ENCODE measurements at regions not wholly inside any gene's neighbourhood (a gene's known extent, or its start where the extent isn't known, plus 50 kb on each side); places are given as distances from the start of the nearest gene placed in this dataset.

DNA sequence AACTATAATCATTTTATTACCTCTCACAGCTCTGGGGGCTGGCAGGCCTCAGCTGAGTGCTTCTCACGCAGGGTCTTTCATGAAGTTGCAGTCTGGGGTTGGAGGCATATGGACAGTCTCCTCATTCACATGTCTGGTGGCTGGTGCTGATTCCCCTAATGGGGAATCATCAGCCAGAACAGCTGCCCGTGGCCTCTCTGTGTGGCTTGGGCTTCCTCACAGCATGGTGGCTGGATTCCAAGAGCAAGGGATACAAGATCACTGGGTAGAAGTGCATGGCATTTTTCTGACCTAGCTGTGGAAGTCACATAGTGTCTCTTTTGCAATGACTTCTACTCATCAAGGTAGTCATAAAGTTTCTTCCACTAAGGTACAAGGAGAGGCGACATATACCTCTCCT, 59.0 kb upstream of the LAPTM4A start:
- H3K9me3 ChIP-seq (replicated peaks; ENCODE audit: control insufficient read depth, insufficient read depth, low read depth, low read length) = no peaks in the 10 kb centered on the region
- H3K27ac ChIP-seq (ENCODE audit: extremely low read depth, low read depth, low read length) = no peak overlapping the region
- no peaks in the 10 kb centered on the region for H3K9me1 ChIP-seq (ENCODE audit: control insufficient read depth, insufficient read depth, low read length)
- no peak overlapping the region for H3K4me2 ChIP-seq (ENCODE audit: insufficient read depth, low read length)
- ATAC-seq (no peak), DNase-seq (ENCODE audit: extremely low read depth in 1 of 4, low spot score in 3 of 4) (no peak), FAIRE-seq (no peak)
- H3K36me3 ChIP-seq (ENCODE audit: control insufficient read depth, insufficient read depth, low read length) = no peaks in the 10 kb centered on the region
- peaks cover 3 to 22% of the 10 kb centered on the region in 2 experiments; a peak in 3 of 5 replicates for H3K27me3 ChIP-seq (ENCODE audit: control insufficient read depth in 2 of 2, insufficient read depth in 2 of 2, low read length in 2 of 2)
- H3K79me2 ChIP-seq (ENCODE audit: control insufficient read depth, insufficient read depth, low read length) = no peaks in the 10 kb centered on the region
- no peak overlapping the region for H3K4me3 ChIP-seq
- CTCF ChIA-PET (ENCODE audit: low intra/inter-chr PET ratio) = no interaction called here
- no peak overlapping the region for H3K9ac ChIP-seq (ENCODE audit: insufficient read depth in 1 of 2, low read depth in 2 of 2, low read length in 2 of 2)
- no TSS peak for BruUV-seq (replicated peaks)
- POLR2A ChIA-PET = no interaction called here
- in situ Hi-C loops (cut with MboI) (no loop called here), intact Hi-C loops (cut with micrococcal nuclease) (no loop called here)
- WGBS (ENCODE audit: insufficient coverage, low coverage, missing lambda C conversion rate) = 5% methylated on average over 3 of the region's 3 CpGs
- peaks cover 0 to 6% of the 10 kb centered on the region in 2 experiments; a peak in 4 of 5 replicates for H3K4me1 ChIP-seq (replicated peaks in 1 of 2; ENCODE audit: control insufficient read depth in 2 of 2, insufficient read depth in 2 of 2, low read length in 2 of 2)
- no peak overlapping the region for H2AFZ ChIP-seq (ENCODE audit: low read depth, low read length)
- H4K20me1 ChIP-seq (replicated peaks; ENCODE audit: control insufficient read depth, insufficient read depth, low read length) = no peaks in the 10 kb centered on the region
- TF ChIP-seq TCFL5 (CRISPR knock-in tag; conservative IDR thresholded peaks at IDR 0.05) (no peak), ZNF583 (CRISPR knock-in tag; IDR thresholded peaks at IDR 0.05) (no peak), FUS (optimal IDR thresholded peaks at IDR 0.05; ENCODE audit: low read depth, low read length) (no peak), KLF10 (CRISPR knock-in tag; IDR thresholded peaks at IDR 0.05) (no peak), ZNF133 (CRISPR knock-in tag; IDR thresholded peaks at IDR 0.05) (no peak), RBM15 (IDR thresholded peaks at IDR 0.05; ENCODE audit: insufficient read depth, low read length) (no peak), DMBX1 (CRISPR knock-in tag; IDR thresholded peaks at IDR 0.05; ENCODE audit: borderline replicate concordance) (no peak), NCOA2 (IDR thresholded peaks at IDR 0.05; ENCODE audit: partially characterized antibody in 2 of 2) (no peak), POU5F1 (IDR thresholded peaks at IDR 0.05; ENCODE audit: borderline replicate concordance, low read depth, low read length, partially characterized antibody) (no peak), L3MBTL2 (IDR thresholded peaks at IDR 0.05) (no peak)
- TF ChIP-seq, protein P1, sequence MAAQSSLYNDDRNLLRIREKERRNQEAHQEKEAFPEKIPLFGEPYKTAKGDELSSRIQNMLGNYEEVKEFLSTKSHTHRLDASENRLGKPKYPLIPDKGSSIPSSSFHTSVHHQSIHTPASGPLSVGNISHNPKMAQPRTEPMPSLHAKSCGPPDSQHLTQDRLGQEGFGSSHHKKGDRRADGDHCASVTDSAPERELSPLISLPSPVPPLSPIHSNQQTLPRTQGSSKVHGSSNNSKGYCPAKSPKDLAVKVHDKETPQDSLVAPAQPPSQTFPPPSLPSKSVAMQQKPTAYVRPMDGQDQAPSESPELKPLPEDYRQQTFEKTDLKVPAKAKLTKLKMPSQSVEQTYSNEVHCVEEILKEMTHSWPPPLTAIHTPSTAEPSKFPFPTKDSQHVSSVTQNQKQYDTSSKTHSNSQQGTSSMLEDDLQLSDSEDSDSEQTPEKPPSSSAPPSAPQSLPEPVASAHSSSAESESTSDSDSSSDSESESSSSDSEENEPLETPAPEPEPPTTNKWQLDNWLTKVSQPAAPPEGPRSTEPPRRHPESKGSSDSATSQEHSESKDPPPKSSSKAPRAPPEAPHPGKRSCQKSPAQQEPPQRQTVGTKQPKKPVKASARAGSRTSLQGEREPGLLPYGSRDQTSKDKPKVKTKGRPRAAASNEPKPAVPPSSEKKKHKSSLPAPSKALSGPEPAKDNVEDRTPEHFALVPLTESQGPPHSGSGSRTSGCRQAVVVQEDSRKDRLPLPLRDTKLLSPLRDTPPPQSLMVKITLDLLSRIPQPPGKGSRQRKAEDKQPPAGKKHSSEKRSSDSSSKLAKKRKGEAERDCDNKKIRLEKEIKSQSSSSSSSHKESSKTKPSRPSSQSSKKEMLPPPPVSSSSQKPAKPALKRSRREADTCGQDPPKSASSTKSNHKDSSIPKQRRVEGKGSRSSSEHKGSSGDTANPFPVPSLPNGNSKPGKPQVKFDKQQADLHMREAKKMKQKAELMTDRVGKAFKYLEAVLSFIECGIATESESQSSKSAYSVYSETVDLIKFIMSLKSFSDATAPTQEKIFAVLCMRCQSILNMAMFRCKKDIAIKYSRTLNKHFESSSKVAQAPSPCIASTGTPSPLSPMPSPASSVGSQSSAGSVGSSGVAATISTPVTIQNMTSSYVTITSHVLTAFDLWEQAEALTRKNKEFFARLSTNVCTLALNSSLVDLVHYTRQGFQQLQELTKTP (IDR thresholded peaks at IDR 0.05; ENCODE audit: low read depth in 1 of 2, partially characterized antibody in 2 of 2) = no peak
- TF ChIP-seq, protein P2, sequence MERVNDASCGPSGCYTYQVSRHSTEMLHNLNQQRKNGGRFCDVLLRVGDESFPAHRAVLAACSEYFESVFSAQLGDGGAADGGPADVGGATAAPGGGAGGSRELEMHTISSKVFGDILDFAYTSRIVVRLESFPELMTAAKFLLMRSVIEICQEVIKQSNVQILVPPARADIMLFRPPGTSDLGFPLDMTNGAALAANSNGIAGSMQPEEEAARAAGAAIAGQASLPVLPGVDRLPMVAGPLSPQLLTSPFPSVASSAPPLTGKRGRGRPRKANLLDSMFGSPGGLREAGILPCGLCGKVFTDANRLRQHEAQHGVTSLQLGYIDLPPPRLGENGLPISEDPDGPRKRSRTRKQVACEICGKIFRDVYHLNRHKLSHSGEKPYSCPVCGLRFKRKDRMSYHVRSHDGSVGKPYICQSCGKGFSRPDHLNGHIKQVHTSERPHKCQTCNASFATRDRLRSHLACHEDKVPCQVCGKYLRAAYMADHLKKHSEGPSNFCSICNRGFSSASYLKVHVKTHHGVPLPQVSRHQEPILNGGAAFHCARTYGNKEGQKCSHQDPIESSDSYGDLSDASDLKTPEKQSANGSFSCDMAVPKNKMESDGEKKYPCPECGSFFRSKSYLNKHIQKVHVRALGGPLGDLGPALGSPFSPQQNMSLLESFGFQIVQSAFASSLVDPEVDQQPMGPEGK (CRISPR knock-in tag; IDR thresholded peaks at IDR 0.05; ENCODE audit: borderline replicate concordance) = no peak
- TF ChIP-seq, protein P3, sequence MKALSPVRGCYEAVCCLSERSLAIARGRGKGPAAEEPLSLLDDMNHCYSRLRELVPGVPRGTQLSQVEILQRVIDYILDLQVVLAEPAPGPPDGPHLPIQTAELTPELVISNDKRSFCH (CRISPR knock-in tag; IDR thresholded peaks at IDR 0.05) = no peak
- TF ChIP-seq, protein P3 (tag; IDR thresholded peaks at IDR 0.05) = no peak
- TF ChIP-seq, protein P4, sequence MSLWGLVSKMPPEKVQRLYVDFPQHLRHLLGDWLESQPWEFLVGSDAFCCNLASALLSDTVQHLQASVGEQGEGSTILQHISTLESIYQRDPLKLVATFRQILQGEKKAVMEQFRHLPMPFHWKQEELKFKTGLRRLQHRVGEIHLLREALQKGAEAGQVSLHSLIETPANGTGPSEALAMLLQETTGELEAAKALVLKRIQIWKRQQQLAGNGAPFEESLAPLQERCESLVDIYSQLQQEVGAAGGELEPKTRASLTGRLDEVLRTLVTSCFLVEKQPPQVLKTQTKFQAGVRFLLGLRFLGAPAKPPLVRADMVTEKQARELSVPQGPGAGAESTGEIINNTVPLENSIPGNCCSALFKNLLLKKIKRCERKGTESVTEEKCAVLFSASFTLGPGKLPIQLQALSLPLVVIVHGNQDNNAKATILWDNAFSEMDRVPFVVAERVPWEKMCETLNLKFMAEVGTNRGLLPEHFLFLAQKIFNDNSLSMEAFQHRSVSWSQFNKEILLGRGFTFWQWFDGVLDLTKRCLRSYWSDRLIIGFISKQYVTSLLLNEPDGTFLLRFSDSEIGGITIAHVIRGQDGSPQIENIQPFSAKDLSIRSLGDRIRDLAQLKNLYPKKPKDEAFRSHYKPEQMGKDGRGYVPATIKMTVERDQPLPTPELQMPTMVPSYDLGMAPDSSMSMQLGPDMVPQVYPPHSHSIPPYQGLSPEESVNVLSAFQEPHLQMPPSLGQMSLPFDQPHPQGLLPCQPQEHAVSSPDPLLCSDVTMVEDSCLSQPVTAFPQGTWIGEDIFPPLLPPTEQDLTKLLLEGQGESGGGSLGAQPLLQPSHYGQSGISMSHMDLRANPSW (CRISPR knock-in tag; IDR thresholded peaks at IDR 0.05) = no peak

Measured in K562 (cell line).